HG03196 (cell line): ENCODE measurements at regions not wholly inside any gene's neighbourhood (a gene's known extent, or its start where the extent isn't known, plus 50 kb on each side); places are given as distances from the start of the nearest gene placed in this dataset.

Source experiments
- ATAC-seq: cut with Tn5 transposase; IDR thresholded peaks from one replicate; pipeline ENCODE4 v1.9.1; 2021; ENCODE audit not compliant: unreplicated experiment

- no peak for ATAC-seq
These were observed 250.6 kb downstream of the PLA2G4A start for GRCh38 chr1:187079330-187079729.

DNA sequence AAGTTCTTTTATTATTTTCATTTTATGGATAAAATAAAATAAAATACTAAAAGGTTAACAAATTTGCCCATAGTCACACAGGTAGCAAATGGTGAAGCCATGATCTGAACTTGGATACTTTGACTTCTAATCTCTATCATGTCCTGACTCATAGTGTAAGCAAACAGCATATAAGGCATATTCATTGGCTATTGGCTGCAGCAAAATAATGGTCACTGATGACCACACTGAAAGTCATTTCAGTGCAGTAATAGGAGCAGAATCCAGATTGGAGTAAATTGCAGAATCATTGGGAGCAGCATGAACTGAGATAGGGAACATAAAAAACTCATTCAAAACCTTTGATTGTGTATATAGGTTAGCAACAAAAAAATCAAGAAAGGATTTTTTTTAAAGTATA, 262.9 kb downstream of the PLA2G4A start:
- no peak for ATAC-seq

- ATAC-seq: no peak
These were observed 263.4 kb downstream of the PLA2G4A start for GRCh38 chr1:187092104-187092503.

- ATAC-seq: no peak
These were observed 267.9 kb downstream of the PLA2G4A start for GRCh38 chr1:187096689-187097088.

- ATAC-seq: no peak
These were observed 281.6 kb downstream of the PLA2G4A start for GRCh38 chr1:187110351-187110750.

GRCh38 chr1:187114792-187115191, 286.0 kb downstream of the PLA2G4A start:
- no peak for ATAC-seq

- ATAC-seq: no peak
These were observed 292.9 kb downstream of the PLA2G4A start for GRCh38 chr1:187121661-187122060.

DNA sequence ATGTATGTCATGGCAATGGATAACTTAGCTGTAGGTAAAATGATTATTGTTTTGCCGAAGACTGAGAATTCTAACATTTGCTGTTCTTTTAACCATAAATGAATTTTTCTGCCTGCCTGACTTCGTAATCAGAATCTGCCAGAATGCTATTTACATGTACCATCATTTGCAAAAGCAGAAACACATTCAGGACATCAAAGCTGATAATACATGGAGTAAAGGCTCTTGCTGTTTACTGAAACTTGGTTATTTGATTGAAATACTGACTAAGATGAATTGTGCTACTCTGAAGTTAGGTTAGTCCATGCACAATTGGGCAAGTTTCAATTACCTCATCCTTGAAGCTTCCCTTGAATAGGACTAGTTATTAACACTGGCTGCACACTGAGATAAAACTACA, 293.8 kb downstream of the PLA2G4A start:
- no peak for ATAC-seq

GRCh38 chr1:187129132-187129531, 300.4 kb downstream of the PLA2G4A start:
- no peak for ATAC-seq

DNA sequence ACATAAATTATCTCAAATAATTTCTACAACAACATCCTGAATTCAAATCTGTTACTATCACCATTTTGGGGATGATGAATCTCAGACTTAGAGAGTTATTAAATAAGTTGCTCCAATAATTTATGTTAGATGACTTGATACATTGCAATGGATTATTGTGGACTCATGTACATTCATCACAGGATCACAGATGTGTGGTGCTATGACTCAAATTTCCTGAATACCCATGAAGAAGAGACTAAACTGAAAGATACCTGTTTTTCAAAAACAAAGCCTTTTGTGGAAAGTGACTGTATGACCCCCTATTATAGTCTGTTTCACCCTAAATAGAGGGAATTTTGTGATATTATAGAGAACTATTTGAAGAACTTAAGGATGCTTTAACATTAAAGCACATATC, 315.0 kb downstream of the PLA2G4A start:
- no peak for ATAC-seq

DNA sequence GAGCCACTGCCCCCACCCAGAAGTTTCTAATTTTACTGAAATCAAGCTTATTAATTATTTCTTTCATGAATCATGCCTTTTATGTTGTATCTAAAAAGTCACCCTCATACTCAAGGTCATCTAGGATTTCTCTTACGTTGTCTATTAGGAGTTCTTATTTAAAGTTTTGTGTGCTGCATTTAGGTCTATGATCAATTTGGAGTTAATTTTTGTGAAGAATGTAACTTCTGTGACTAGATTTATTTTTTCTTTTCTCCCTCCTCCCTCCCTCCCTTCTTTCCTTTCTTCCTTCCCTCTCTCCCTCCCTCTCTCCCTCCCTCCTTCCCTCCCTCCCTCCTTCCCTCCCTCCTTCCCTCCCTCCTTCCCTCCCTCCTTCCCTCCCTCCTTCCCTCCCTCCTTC, 317.6 kb downstream of the PLA2G4A start:
- ATAC-seq: no peak

GRCh38 chr1:187151555-187151954, 322.8 kb downstream of the PLA2G4A start:
- ATAC-seq: no peak

GRCh38 chr1:187153047-187153446, 324.3 kb downstream of the PLA2G4A start:
- ATAC-seq: no peak

DNA sequence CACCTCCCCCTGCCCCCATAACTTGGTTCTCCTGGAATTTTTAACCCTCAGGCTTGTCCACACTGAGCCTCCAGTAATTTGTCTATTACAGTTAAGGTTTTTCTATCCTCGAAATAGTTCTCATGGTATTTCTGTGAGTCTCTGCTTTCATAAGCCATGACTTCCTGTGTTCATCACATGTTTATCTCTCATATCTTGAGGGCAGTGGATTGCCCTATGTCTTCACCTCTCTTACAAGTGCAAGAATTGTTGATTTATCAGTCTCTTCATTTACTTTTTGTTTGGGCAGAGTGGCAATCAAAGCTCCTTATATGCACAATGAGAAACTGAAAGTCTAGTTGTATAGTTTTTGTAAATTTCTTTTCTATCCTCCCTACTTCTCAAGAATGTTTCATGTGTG, 328.4 kb downstream of the PLA2G4A start:
- no peak for ATAC-seq

GRCh38 chr1:187157552-187157951, 328.8 kb downstream of the PLA2G4A start:
- no peak for ATAC-seq

DNA sequence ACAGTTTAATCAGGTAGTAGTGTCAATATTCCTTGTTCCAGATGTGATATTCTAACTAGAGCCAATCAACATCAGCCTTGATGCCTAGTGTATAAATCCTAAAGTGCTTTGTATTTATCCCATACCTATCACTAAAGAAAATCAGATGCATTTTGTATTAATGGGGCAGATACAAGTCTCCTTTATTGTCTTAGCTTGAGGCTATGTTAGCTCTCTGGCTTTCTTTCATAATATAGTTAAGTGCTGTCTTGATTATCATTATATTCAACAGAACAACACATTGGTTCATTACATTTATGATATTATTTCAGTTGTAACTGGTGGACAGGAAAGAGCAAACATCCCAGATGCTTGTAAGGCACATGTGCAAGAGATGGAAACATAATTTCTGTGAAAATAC, 338.8 kb downstream of the PLA2G4A start:
- ATAC-seq: no peak

DNA sequence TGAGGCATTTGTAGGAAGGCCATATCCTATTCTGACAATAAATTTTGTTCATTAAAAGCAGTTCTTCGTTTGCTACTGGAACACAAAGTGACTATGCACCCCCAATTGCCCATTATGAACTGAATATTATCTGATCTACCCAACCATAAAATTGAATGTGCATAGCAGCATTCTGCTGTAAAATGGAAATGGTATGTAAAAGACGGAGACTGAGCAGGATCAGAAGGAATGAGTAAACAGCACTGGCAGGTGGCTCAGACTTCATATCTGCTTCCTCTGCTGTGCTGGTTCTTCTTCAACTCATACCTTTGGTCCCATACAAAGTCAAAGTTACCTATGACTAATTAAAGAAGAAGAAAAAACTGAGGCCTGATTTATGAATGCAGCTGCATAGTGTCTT, 339.5 kb downstream of the PLA2G4A start:
- ATAC-seq: no peak

DNA sequence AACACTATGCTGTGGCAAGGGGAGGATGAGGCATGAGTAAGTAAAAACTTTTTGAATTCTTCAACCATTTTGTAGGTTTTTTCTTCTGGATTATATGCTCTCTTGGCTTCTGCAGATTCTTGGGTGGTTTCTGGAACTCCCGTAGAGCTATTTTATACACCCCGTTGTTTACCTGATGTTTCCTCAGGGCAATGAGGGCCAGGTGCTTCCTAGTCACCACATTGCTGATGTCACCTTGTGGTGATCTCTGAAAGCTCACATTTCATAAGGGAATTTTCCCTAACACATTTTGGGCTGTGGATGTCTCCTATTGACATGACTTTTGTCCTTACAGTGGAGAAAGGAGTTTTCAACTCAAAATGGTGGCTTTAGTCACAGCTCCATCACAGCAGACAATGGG, 356.6 kb downstream of the PLA2G4A start:
- no peak for ATAC-seq

DNA sequence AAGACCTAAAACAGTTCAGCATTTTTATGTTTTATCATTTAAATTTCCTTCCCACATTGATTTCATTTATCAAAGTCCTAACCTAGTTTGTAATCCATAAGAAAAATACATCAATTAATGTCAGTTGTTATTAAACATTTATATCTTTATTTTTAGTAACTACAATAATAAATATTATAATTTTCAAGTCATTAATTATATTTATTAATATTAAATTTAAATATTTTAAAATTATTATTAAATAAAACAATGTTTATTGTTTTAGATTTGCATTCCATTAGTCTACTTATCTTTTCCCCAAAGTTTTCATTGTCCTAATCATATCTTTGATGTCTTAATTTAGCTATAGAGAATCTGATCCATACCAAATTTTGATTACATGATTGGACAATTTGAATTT, 368.9 kb downstream of the PLA2G4A start:
- no peak for ATAC-seq

DNA sequence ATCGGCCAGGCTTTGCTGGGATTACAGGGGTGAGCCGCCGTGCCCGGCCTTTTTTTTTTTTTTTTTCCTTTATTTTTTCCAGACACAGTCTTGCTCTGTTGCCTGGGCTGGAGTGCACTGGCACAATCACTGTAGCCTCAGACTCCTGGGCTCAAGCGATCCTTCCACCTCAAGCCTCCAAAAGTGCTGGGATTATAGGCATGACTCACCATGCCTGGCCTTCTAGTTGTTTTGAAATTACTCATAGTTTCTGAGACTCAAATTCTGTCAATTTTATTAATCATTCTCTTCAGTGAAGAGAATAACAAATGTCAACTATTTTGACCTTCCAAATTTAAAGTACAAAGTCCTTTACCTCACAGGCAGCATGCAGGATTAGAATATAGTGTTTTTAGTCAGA, 374.5 kb downstream of the PLA2G4A start:
- no peak for ATAC-seq

DNA sequence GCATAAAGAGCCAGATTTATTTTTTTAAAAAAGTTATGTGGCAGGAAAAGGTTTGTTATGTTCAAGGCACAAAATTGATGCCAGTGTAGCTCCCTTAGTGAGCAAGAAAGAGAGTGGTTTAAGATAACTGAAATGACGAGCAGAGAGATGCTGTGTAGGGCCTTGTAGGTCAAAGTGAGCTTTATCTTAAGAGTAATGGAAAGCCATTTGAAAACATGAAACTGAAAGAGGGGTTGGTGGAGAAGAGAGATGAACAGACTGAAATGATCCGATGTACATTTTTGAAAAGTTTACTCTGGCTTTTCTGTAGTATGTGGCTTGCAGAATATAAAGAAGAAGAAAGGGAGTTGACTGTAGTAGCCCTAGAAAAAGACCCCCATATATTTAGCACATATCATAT, 383.6 kb downstream of the PLA2G4A start:
- no peak for ATAC-seq

- no peak for ATAC-seq
These were observed 397.6 kb downstream of the PLA2G4A start for GRCh38 chr1:187226396-187226795.

DNA sequence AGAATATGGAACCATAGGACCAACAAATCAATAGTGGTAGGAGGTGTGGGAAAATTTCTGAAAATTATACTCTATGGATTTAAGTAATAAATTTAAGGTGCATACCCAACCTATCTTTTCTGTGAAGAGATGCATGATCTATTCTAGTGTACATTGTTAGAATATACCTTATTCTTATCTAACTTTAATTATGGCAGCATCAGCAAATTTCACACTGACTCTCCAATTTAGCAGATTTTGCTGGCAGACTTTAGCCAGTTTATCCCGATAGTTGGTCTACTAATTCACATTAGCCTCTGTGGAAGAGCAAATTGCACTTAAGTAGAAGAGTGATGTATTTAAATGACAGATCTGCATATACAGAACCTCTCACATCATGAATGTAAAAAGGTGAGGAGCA, 400.0 kb downstream of the PLA2G4A start:
- ATAC-seq: no peak

DNA sequence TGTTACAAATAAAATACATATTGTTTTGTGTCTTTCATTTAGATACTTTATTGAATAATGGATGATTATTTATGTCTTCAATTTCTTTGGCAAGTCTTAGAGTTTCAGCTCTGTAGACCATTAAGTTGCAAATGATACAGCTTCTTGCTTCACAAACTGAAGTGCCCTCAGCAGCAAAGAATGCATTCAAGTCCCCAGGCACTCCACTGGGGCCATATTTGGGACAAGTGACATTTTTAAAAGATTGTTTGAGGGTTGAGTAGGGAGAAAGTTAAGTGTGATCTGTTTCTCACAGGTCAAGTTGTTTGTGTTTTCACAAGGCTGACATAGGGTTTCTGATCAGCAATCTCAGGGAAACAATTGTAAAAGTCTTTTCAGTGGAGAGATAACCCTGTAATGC, 400.7 kb downstream of the PLA2G4A start:
- ATAC-seq: no peak
